GM21717 (cell line): ENCODE measurements at regions not wholly inside any gene's neighbourhood (a gene's known extent, or its start where the extent isn't known, plus 50 kb on each side); places are given as distances from the start of the nearest gene placed in this dataset.

Experiments used
- ATAC-seq: cut with Tn5 transposase; IDR thresholded peaks from one replicate; pipeline ENCODE4 v1.9.1; 2021; ENCODE audit warnings: mild to moderate bottlenecking, moderate library complexity; ENCODE audit not compliant: unreplicated experiment

GRCh38 chr1:13878021-13878420 is 178.0 kb downstream of the PRDM2 start:
- ATAC-seq, result no peak

- no peak for ATAC-seq
Observed at GRCh38 chr1:13878451-13878850, 178.5 kb downstream of the PRDM2 start.

- ATAC-seq, result no peak
Observed at GRCh38 chr1:13881385-13882088, 181.5 kb downstream of the PRDM2 start.

- no peak for ATAC-seq
Observed at GRCh38 chr1:13888351-13888986, 188.5 kb downstream of the PRDM2 start.

GRCh38 chr1:13889495-13889894 is 189.5 kb downstream of the PRDM2 start:
- no peak for ATAC-seq

- ATAC-seq, result no peak
Observed at GRCh38 chr1:13890766-13891165, 190.8 kb downstream of the PRDM2 start.

GRCh38 chr1:13892198-13892597 is 192.2 kb downstream of the PRDM2 start:
- no peak for ATAC-seq

GRCh38 chr1:13892671-13893325 is 192.8 kb downstream of the PRDM2 start:
- no peak for ATAC-seq

GRCh38 chr1:13893409-13893821 is 193.4 kb downstream of the PRDM2 start:
- no peak for ATAC-seq

- no peak for ATAC-seq
Observed at GRCh38 chr1:13896932-13897331, 196.9 kb downstream of the PRDM2 start.

- ATAC-seq, result no peak
Observed at GRCh38 chr1:13898406-13898805, 198.4 kb downstream of the PRDM2 start.

- no peak for ATAC-seq
Observed at GRCh38 chr1:13899856-13900255, 199.9 kb downstream of the PRDM2 start.

GRCh38 chr1:13900583-13900982 is 200.6 kb downstream of the PRDM2 start:
- no peak for ATAC-seq

GRCh38 chr1:13901039-13901438 is 201.1 kb downstream of the PRDM2 start:
- ATAC-seq, result no peak

- ATAC-seq, result no peak
Observed at GRCh38 chr1:13901597-13901996, 201.6 kb downstream of the PRDM2 start.

GRCh38 chr1:13908128-13908527 is 208.1 kb downstream of the PRDM2 start:
- ATAC-seq, result peak; percentile 76

GRCh38 chr1:13911697-13912619 is 212.0 kb downstream of the PRDM2 start:
- no peak for ATAC-seq

- ATAC-seq, result no peak
Observed at GRCh38 chr1:13913396-13913795, 213.4 kb downstream of the PRDM2 start.

GRCh38 chr1:13916530-13916929 is 216.5 kb downstream of the PRDM2 start:
- no peak for ATAC-seq

GRCh38 chr1:13917607-13918006 is 217.6 kb downstream of the PRDM2 start:
- no peak for ATAC-seq

GRCh38 chr1:13918862-13919261 is 218.9 kb downstream of the PRDM2 start:
- ATAC-seq, result no peak
